ENCODE measurements at regions not wholly inside any gene's neighbourhood (a gene's known extent, or its start where the extent isn't known, plus 50 kb on each side); places are given as distances from the start of the nearest gene placed in this dataset.

GRCh38 chr2:64704161-64704560, 50.4 kb upstream of the SERTAD2 start:
- H3K4me1 ChIP-seq (ENCODE audit: low read length): no peaks in the 10 kb centered on the region
- no peaks in the 10 kb centered on the region for H3K79me2 ChIP-seq (ENCODE audit: low read length)
- no peak for DNase-seq
- TF ChIP-seq EZH2 (optimal IDR thresholded peaks at IDR 0.05; ENCODE audit: low read depth, low read length): no peak
- no peak for TF ChIP-seq EZH2phosphoT487 (IDR thresholded peaks at IDR 0.05; ENCODE audit: low read length)
- no peak for TF ChIP-seq CTCF (IDR thresholded peaks at IDR 0.05; ENCODE audit: low read length)
- H3K4me3 ChIP-seq (ENCODE audit: low read length): no peak overlapping the region
- no peak overlapping the region for H3K9ac ChIP-seq (ENCODE audit: low read length)
- H3F3A ChIP-seq (ENCODE audit: insufficient read depth, low read length): no peaks in the 10 kb centered on the region
- H3K36me3 ChIP-seq (replicated peaks; ENCODE audit: insufficient read depth, low read length): no peaks in the 10 kb centered on the region
- H3K9me3 ChIP-seq (replicated peaks; ENCODE audit: insufficient read depth, low read length): no peaks in the 10 kb centered on the region
- no peak overlapping the region for H2AFZ ChIP-seq (ENCODE audit: low read length)
- H3K4me2 ChIP-seq (ENCODE audit: low read depth, low read length): no peak overlapping the region
- no peaks in the 10 kb centered on the region for H3K27me3 ChIP-seq (replicated peaks; ENCODE audit: insufficient read depth, low read length)
- no peaks in the 10 kb centered on the region for H4K20me1 ChIP-seq (ENCODE audit: insufficient read depth, low read length)
- no peaks in the 10 kb centered on the region for H3K9me2 ChIP-seq (replicated peaks; ENCODE audit: insufficient read depth, low read length)
- H3K27ac ChIP-seq (ENCODE audit: low read length): no peak overlapping the region

- no peaks in the 10 kb centered on the region for H3K9me3 ChIP-seq (replicated peaks; ENCODE audit: insufficient read depth, low read length)
- no peaks in the 10 kb centered on the region for H3K36me3 ChIP-seq (replicated peaks; ENCODE audit: insufficient read depth, low read length)
- H4K20me1 ChIP-seq (ENCODE audit: insufficient read depth, low read length): no peaks in the 10 kb centered on the region
- H3K4me3 ChIP-seq (ENCODE audit: low read length): no peak overlapping the region
- no peaks in the 10 kb centered on the region for H3F3A ChIP-seq (ENCODE audit: insufficient read depth, low read length)
- no peak overlapping the region for H2AFZ ChIP-seq (ENCODE audit: low read length)
- H3K9me2 ChIP-seq (replicated peaks; ENCODE audit: insufficient read depth, low read length): no peaks in the 10 kb centered on the region
- DNase-seq: no peak
- H3K27me3 ChIP-seq (replicated peaks; ENCODE audit: insufficient read depth, low read length): no peaks in the 10 kb centered on the region
- TF ChIP-seq EZH2phosphoT487 (IDR thresholded peaks at IDR 0.05; ENCODE audit: low read length) (no peak), EZH2 (optimal IDR thresholded peaks at IDR 0.05; ENCODE audit: low read depth, low read length) (no peak), CTCF (IDR thresholded peaks at IDR 0.05; ENCODE audit: low read length) (no peak)
- no peak overlapping the region for H3K9ac ChIP-seq (ENCODE audit: low read length)
- H3K27ac ChIP-seq (ENCODE audit: low read length): no peak overlapping the region
- no peak overlapping the region for H3K4me2 ChIP-seq (ENCODE audit: low read depth, low read length)
- no peaks in the 10 kb centered on the region for H3K79me2 ChIP-seq (ENCODE audit: low read length)
- H3K4me1 ChIP-seq (ENCODE audit: low read length): no peaks in the 10 kb centered on the region
These were observed 51.3 kb upstream of the SERTAD2 start for GRCh38 chr2:64704996-64705395.

GRCh38 chr2:64707276-64707675, 53.6 kb upstream of the SERTAD2 start:
- Histone ChIP-seq H3K27ac (ENCODE audit: low read length) (no peak overlapping the region), H3K4me1 (ENCODE audit: low read length) (no peaks in the 10 kb centered on the region), H3K9me2 (replicated peaks; ENCODE audit: insufficient read depth, low read length) (no peaks in the 10 kb centered on the region), H3F3A (ENCODE audit: insufficient read depth, low read length) (no peaks in the 10 kb centered on the region), H3K9me3 (replicated peaks; ENCODE audit: insufficient read depth, low read length) (no peaks in the 10 kb centered on the region), H3K79me2 (ENCODE audit: low read length) (no peaks in the 10 kb centered on the region), H4K20me1 (ENCODE audit: insufficient read depth, low read length) (no peaks in the 10 kb centered on the region), H3K4me3 (ENCODE audit: low read length) (no peak overlapping the region), H3K4me2 (ENCODE audit: low read depth, low read length) (no peak overlapping the region), H3K27me3 (replicated peaks; ENCODE audit: insufficient read depth, low read length) (no peaks in the 10 kb centered on the region), H3K9ac (ENCODE audit: low read length) (no peak overlapping the region), H2AFZ (ENCODE audit: low read length) (no peak overlapping the region), H3K36me3 (replicated peaks; ENCODE audit: insufficient read depth, low read length) (no peaks in the 10 kb centered on the region)
- no peak for DNase-seq
- TF ChIP-seq EZH2phosphoT487 (IDR thresholded peaks at IDR 0.05; ENCODE audit: low read length): no peak
- TF ChIP-seq CTCF (IDR thresholded peaks at IDR 0.05; ENCODE audit: low read length): no peak
- no peak for TF ChIP-seq EZH2 (optimal IDR thresholded peaks at IDR 0.05; ENCODE audit: low read depth, low read length)

Data from MM.1S (cell line).